CD4-positive, alpha-beta T cell treated with Interleukin-6 for 4 hours (primary cell): ENCODE measurements at regions not wholly inside any gene's neighbourhood (a gene's known extent, or its start where the extent isn't known, plus 50 kb on each side); places are given as distances from the start of the nearest gene placed in this dataset.

Source experiments
- DNase-seq: peaks from one replicate; pipeline ENCODE4 v3.0.0-alpha.2; 2020; ENCODE audit warnings: mixed read lengths

GRCh38 chr3:182525766-182526374, 267.4 kb upstream of the ATP11B start:
- no peak for DNase-seq

GRCh38 chr3:182527745-182528144, 265.6 kb upstream of the ATP11B start:
- DNase-seq: no peak

GRCh38 chr3:182530316-182530715, 263.0 kb upstream of the ATP11B start:
- DNase-seq: no peak

DNA sequence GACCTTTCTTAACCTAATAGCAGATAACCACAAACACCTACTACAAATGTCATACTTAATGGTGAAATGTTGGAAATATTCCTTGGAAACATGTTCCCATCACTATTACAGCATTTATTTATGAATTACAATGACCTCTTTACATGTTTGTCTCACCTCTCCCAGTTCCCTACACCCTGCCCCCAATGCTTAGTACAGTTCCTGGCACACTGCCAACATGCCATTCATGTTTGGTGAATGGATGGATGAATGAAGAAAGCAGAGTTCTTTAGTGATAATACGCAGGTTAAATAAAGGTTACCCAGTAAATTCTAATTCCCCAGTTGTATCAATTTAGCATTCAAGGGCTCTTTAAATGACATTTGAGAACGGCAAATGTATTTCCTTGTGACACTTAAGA, 259.9 kb upstream of the ATP11B start:
- no peak for DNase-seq

GRCh38 chr3:182544542-182544941, 248.8 kb upstream of the ATP11B start:
- no peak for DNase-seq

GRCh38 chr3:182562274-182562673, 231.0 kb upstream of the ATP11B start:
- no peak for DNase-seq

GRCh38 chr3:182565916-182566796, 227.1 kb upstream of the ATP11B start:
- DNase-seq: no peak

GRCh38 chr3:182567700-182568099, 225.6 kb upstream of the ATP11B start:
- no peak for DNase-seq

DNA sequence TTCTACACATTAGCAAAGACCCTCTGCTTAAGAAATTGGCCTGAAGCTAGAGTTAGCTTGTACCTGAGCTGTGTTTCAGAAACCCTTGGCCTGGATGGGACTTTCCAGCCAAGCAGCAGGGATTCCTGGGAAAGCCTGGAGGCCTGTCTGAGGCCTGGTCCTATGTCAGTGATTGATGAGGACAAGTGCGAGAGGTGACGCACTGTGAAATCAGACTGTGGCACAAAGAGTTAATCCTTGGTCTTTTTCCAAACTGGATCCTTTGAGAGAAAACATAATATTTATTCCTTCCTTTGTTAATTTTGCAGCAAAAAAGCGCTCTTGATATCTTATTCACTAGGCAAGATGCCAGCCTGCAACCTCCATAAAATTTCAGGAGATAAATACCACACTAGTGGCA, 225.0 kb upstream of the ATP11B start:
- no peak for DNase-seq

DNA sequence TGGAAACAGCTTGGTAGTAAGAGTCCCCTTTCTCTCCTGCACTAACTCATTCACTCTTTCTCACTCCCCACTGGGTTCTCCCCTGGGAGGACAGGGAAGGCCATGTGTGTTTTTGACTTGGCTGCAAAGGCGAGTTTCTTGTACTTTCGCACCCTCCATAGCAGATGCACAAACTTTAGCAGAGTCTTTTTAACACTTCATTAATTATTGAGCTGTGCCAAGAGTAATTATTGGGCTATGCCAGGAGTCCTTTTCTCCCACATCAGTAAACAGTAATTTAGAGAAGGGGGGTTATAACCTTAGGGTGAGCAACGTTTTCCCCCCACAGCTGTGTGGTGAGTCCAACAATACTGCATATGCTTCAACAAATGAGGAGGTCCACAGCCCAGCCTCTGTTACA, 224.4 kb upstream of the ATP11B start:
- no peak for DNase-seq

DNA sequence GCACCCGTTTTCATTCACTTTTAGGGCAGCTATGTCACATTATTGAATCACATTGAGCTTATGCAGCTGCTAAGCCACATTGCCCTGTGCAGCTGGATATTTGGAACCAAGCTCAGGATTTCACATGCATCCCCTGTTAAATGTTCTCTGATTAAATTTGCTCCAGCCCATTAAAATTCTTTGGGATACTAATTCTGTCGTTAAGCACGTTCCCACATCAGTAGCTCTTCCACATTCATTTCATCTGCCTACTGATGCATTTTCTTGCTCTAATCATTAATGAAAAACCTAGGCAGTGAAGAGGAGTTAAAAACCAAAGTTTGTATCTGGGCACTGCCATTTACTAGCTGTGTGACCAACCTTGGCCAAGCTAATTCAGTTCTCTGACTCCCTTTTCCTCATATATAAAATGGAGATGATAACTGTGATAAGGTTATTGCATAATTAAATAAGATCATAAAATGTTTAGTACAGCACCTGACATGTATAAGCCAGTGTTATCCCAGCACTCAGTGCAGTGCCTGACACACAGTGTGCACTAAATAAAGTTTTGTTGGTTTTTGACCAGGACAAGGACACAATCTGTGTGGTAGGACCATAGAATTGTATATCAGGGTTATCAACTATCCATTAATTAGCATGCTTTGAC, 222.2 kb upstream of the ATP11B start:
- DNase-seq: no peak

- DNase-seq: no peak
Observed at GRCh38 chr3:182575941-182576340, 217.4 kb upstream of the ATP11B start.

- no peak for DNase-seq
Observed at GRCh38 chr3:182583545-182583944, 209.8 kb upstream of the ATP11B start.

DNA sequence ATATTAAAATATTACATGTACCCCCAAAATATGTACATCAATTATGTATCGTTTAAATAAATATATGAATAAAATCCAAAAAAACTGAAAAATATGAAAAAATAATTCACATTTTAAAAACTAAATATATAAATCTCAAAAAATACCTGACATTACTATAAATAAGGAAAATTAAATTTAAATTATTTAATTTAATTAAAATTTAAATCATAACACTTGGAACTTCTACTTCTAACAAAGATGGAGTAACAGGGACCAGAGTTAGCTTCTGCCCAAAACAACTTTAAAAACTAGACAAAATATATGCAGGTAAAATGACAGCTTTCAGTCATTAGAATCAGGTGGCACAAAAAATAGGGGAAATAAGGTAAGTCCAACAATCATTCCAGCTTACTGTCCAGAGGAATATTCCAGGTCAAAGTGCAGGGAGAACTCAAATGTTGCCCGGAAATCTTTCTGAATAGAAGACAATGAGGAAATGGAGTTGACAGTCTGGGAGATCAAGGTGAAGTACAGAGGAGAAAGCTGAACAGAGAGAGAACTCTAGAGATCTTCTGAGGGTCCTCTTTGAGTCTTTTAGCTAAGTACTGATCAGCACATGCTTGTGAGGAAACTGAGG, 207.7 kb upstream of the ATP11B start:
- no peak for DNase-seq

DNA sequence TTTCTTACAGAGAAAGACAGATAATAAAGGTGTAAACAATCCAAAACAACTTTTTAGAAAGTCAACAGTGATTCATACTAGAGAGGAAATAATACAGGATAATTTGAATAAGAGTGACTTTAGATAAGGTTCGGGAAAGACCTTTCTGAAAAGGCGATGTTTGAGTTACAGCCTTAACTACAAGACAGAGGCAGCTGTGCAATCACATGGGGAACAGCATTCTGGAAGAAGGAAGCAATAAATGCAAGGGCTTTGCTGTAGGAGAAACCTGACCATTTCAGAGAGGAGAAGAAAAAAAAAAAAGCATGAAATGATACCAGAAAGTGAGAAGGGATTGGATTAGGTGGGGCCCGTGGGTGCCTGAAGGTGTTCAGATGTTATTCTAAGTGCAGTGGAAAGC, 200.6 kb upstream of the ATP11B start:
- DNase-seq: no peak

DNA sequence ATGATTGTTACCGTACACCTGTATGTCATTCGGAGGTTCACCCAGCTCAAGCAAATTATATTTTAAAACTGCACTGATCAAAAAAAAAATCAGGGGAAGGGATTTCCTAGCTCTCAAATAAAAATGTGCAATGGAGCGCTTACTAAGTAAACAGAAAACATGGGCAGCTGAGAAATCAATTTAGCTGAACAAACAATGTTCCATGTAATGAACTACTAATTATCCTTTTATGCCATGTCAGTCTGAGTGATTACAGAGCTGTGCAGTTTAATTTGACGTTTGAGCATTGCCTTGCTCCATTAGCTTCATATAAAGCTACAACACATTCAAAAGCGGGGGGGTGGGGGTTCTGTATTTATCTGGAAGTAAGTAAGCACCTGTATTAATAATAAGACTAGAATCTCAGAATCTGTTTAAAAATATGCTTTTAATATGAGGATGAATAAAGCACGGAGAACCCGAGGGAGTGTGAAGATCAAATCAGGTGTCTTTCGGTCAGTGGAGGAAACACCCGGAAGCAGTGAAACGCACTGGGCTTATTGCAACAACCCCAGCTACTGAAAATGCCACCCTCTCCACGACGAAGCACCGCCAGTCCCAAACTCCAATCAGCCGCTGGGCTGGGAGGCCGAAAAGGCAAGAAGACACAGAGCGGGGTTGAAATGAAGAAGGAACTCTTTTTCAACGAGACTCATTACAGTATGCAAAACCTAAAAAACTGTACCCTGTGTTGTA, 196.5 kb upstream of the ATP11B start:
- DNase-seq: no peak

DNA sequence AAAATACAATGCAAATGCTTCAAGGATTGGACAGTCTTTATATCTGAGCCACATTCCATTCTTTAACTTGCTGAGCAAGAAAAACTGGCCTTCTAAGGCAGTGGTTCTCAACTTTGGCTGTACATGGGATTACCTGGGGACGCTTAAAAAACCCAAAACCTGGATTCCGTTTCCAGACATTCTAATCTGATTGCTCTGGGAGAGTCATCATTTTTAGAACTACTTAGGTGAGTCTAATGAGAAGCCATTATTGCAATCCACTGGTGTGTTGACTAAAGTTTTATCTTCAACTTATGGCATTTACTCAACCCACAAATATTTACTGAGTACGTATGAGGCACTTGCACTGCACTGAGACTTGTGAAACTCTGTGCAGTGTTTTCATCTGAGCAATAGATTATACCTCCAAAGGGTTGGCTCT, 195.7 kb upstream of the ATP11B start:
- no peak for DNase-seq

DNA sequence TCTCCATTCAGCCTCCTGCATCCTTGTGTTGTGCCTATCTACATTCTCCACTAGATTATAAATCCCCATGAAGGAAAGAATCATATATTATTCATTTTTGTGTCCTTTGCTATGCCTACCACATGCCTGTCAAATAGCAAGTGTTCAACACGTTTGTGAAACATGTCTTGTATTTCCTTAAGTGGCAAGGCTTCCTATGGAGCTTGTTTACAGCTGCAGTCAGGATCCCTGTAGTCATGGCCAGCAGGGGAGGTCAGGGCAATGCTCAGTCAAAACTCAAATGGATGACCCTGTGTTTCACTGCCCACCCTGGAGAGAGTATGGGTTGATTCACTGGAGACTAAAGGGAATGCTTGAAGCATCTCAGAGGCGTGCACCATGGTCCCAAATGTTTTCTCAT, 191.7 kb upstream of the ATP11B start:
- DNase-seq: no peak

DNA sequence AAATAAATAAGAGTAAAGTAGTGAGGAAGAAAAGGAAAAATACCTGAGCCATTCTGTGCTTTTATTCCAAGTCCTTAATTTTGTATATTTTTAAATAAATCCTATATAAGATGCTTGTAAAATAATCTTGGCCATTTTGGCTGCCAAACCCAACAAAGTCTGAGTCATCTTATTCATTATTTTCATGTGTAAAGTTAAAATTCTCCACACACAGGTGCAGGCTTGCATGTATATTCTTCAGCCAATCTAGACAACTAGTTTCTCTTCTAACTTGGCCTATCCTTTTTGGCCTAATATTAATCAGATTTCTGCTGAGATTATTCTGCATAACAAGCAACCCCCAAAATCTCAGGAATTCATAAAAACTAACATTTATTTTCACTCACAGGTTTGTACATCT, 189.8 kb upstream of the ATP11B start:
- DNase-seq: no peak

DNA sequence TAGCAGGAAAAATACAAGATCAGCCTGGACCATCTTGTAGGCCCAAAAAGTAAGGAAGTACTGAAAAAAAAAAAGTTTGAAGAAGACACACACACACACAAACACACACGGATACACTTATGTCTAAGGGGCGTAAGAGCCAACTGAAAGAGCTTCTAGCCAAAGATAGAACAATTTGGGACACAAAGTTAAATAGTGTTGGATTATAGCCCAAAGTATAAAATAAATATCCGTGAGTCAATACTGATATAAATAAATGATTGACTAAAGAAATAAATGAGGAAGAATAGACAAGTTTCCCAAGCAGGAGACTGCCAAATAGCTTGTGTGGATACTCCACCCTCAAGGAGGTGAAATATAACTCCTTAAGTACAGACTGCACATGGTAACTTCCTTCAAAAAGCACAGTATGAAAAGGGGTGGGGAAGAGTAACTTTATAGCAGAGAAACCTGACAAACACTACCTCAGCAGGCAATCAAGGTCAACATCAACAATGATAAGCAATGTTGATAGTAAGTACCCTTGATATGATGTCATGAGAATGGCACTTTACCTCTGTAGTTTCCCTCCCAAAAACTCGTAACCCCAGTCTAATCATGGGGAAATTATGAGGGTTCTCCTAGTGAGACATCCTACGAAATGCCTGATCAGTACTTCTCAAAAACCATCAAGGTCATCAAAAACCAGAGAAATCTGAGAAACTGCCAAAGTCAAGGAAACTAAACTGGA, 187.3 kb upstream of the ATP11B start:
- no peak for DNase-seq

- no peak for DNase-seq
Observed at GRCh38 chr3:182606905-182607504, 186.3 kb upstream of the ATP11B start.

DNA sequence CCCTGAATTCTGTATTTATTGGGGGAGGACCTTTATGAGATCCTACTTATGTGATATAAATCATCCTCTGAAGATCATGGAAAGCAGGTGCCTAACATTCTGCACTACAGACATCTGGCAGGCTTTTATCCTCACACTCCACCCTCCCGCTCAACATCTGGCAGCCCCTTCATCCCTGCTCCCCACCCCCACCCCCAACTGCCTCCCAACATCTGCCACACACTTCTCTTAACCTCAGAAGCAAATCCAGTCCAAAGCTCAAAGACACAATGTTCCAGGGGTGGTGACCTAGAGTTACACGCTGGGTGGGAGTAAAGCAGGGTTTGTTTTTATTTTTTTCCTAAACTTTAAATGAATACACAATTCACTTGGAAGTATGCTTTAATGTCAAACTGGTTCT, 184.5 kb upstream of the ATP11B start:
- no peak for DNase-seq
